ENCODE measurements at regions not wholly inside any gene's neighbourhood (a gene's known extent, or its start where the extent isn't known, plus 50 kb on each side); places are given as distances from the start of the nearest gene placed in this dataset.

GRCh38 chr1:31502926-31503511 lies 73.3 kb upstream of the TINAGL1 start:
- no peak for TF ChIP-seq CTCF (IDR thresholded peaks at IDR 0.05)
- TF ChIP-seq POLR2A (IDR thresholded peaks at IDR 0.05) = no peak

All from body of pancreas (tissue), 4 donors.